BE2C (cell line): ENCODE measurements at regions not wholly inside any gene's neighbourhood (a gene's known extent, or its start where the extent isn't known, plus 50 kb on each side); places are given as distances from the start of the nearest gene placed in this dataset.

ENCODE experiments used
- DNase-seq: peaks from one replicate; pipeline ENCODE4 v3.0.0-alpha.2; 2020
- H3K27me3 ChIP-seq: fragments of 250-450 bp; sonication (Bioruptor Pico); 2 replicates; pipeline ENCODE4 v1.5.1; 2020; ENCODE audit warnings: mild to moderate bottlenecking
- H3K36me3 ChIP-seq: fragments of 250-450 bp; sonication (Bioruptor Pico); 2 replicates; pipeline ENCODE4 v1.5.1; 2020; ENCODE audit warnings: mild to moderate bottlenecking
- H3K4me1 ChIP-seq: fragments of 250-450 bp; sonication (Bioruptor Pico); 2 replicates; pipeline ENCODE4 v1.5.1; 2020
- H3K4me3 ChIP-seq: 2 replicates; pipeline ENCODE4 v1.5.1; 2011; ENCODE audit warnings: low read depth, low read length
- H3K9me3 ChIP-seq: fragments of 250-450 bp; sonication (Bioruptor Pico); 2 replicates; pipeline ENCODE4 v1.5.1; 2020
- CTCF ChIP-seq: IDR thresholded peaks from 2 replicates; pipeline ENCODE4 v1.5.1; 2012; ENCODE audit warnings: mild to moderate bottlenecking, low read depth, low read length

- no peaks in the 10 kb centered on the region for H3K9me3 ChIP-seq
- H3K4me1 ChIP-seq, result no peaks in the 10 kb centered on the region
- no peaks in the 10 kb centered on the region for H3K36me3 ChIP-seq
- DNase-seq, result no peak
- no peaks in the 10 kb centered on the region for H3K27me3 ChIP-seq
- TF ChIP-seq CTCF, result no peak
- no peak overlapping the region for H3K4me3 ChIP-seq
Observed at GRCh38 chr2:146734821-146735190, 1110.0 kb upstream of the ACVR2A start.

GRCh38 chr2:146734042-146734820 is 1110.6 kb upstream of the ACVR2A start:
- DNase-seq, result no peak
- H3K4me3 ChIP-seq, result no peak overlapping the region
- no peaks in the 10 kb centered on the region for H3K27me3 ChIP-seq
- peak; percentile 48 for TF ChIP-seq CTCF
- H3K9me3 ChIP-seq, result no peaks in the 10 kb centered on the region
- no peaks in the 10 kb centered on the region for H3K4me1 ChIP-seq
- H3K36me3 ChIP-seq, result no peaks in the 10 kb centered on the region

- no peak overlapping the region for H3K4me3 ChIP-seq
- no peaks in the 10 kb centered on the region for H3K36me3 ChIP-seq
- no peaks in the 10 kb centered on the region for H3K4me1 ChIP-seq
- no peaks in the 10 kb centered on the region for H3K27me3 ChIP-seq
- no peak for DNase-seq
- H3K9me3 ChIP-seq, result no peaks in the 10 kb centered on the region
- no peak for TF ChIP-seq CTCF
Observed at GRCh38 chr2:146730882-146731281, 1113.9 kb upstream of the ACVR2A start.

GRCh38 chr2:146721486-146721885 is 1123.3 kb upstream of the ACVR2A start:
- Histone ChIP-seq H3K36me3 (no peaks in the 10 kb centered on the region), H3K27me3 (no peaks in the 10 kb centered on the region), H3K9me3 (no peaks in the 10 kb centered on the region), H3K4me3 (no peak overlapping the region), H3K4me1 (no peaks in the 10 kb centered on the region)
- DNase-seq, result no peak
- TF ChIP-seq CTCF, result no peak

- no peak overlapping the region for H3K4me3 ChIP-seq
- H3K36me3 ChIP-seq, result no peaks in the 10 kb centered on the region
- no peak for TF ChIP-seq CTCF
- H3K27me3 ChIP-seq, result no peaks in the 10 kb centered on the region
- no peaks in the 10 kb centered on the region for H3K4me1 ChIP-seq
- H3K9me3 ChIP-seq, result no peaks in the 10 kb centered on the region
- no peak for DNase-seq
Observed at GRCh38 chr2:146720170-146720569, 1124.7 kb upstream of the ACVR2A start.

- DNase-seq, result no peak
- H3K27me3 ChIP-seq, result no peaks in the 10 kb centered on the region
- no peaks in the 10 kb centered on the region for H3K4me1 ChIP-seq
- TF ChIP-seq CTCF, result no peak
- no peak overlapping the region for H3K4me3 ChIP-seq
- no peaks in the 10 kb centered on the region for H3K36me3 ChIP-seq
- no peaks in the 10 kb centered on the region for H3K9me3 ChIP-seq
Observed at GRCh38 chr2:146716591-146716990, 1128.2 kb upstream of the ACVR2A start.
